Caco-2 (cell line): ENCODE measurements at regions not wholly inside any gene's neighbourhood (a gene's known extent, or its start where the extent isn't known, plus 50 kb on each side); places are given as distances from the start of the nearest gene placed in this dataset.

Source experiments
- BruUV-seq: library from RNA; stranded (reverse); fragments of 400-500 nt; replicated peaks from 2 replicates; lab custom pipeline; 2021; lab: Mats Ljungman, UMichigan
- CTCF ChIA-PET: fragments of 300-600 bp; sonication (Branson Sonifier 250); formaldehyde crosslinking; loops from one replicate; lab custom pipeline; 2022; ENCODE audit warnings: antibody characterized with exemption; lab: Charles Lee
- POLR2A ChIA-PET: fragments of 300-600 bp; sonication (Branson Sonifier 250); formaldehyde crosslinking; loops from one replicate; lab custom pipeline; 2022; ENCODE audit warnings: antibody characterized with exemption; lab: Charles Lee
- DNase-seq, 2 experiments: peaks; one replicate each; pipeline versions ENCODE4 v3.0.0 to v3.0.0-alpha.2; 2020 to 2022
- H3K27me3 ChIP-seq: replicated peaks from 2 replicates; pipeline ENCODE4 v1.6.0; 2011; ENCODE audit warnings: low read length; ENCODE audit not compliant: control insufficient read depth, insufficient read depth
- H3K36me3 ChIP-seq: 2 replicates; pipeline ENCODE4 v1.5.1; 2011; ENCODE audit warnings: low read length; ENCODE audit not compliant: control insufficient read depth, insufficient read depth
- H3K4me1 ChIP-seq: fragments of 250-450 bp; sonication (Bioruptor Pico); 2 replicates; pipeline ENCODE4 v1.5.1; 2020; ENCODE audit warnings: mild to moderate bottlenecking
- H3K4me3 ChIP-seq: 2 replicates; pipeline ENCODE4 v1.5.1; 2011; ENCODE audit warnings: low read depth, mild to moderate bottlenecking, control low read depth, low read length
- H3K9me3 ChIP-seq: fragments of 250-450 bp; sonication (Bioruptor Pico); 2 replicates; pipeline ENCODE4 v1.5.1; 2020; ENCODE audit warnings: mild to moderate bottlenecking, moderate library complexity
- H3K27ac Mint-ChIP-seq: one replicate; pipeline ENCODE4 v1.8.0; 2022; ENCODE audit warnings: mixed read lengths; ENCODE audit not compliant: unreplicated experiment
- H3K27me3 Mint-ChIP-seq: one replicate; pipeline ENCODE4 v1.8.0; 2022; ENCODE audit warnings: mixed read lengths; ENCODE audit not compliant: insufficient read depth, unreplicated experiment
- H3K36me3 Mint-ChIP-seq: one replicate; pipeline ENCODE4 v1.8.0; 2022; ENCODE audit warnings: mild to moderate bottlenecking, mixed read lengths; ENCODE audit not compliant: insufficient read depth, unreplicated experiment
- H3K4me1 Mint-ChIP-seq: one replicate; pipeline ENCODE4 v1.8.0; 2022; ENCODE audit warnings: low read depth, mixed read lengths; ENCODE audit not compliant: unreplicated experiment
- H3K4me3 Mint-ChIP-seq: one replicate; pipeline ENCODE4 v1.8.0; 2022; ENCODE audit warnings: mild to moderate bottlenecking, moderate library complexity, mixed read lengths; ENCODE audit not compliant: unreplicated experiment
- H3K9me3 Mint-ChIP-seq: one replicate; pipeline ENCODE4 v1.8.0; 2022; ENCODE audit warnings: mixed read lengths; ENCODE audit not compliant: unreplicated experiment
- CTCF ChIP-seq, 2 experiments: fragments of 200-600 bp in 1 of 2; IDR thresholded peaks; 1 replicate in 1 of 2; 2 replicates in 1 of 2; pipeline versions ENCODE4 v1.5.1 to v1.8.0; 2011 to 2022; ENCODE audit warnings: antibody characterized with exemption in 1 of 2, control low read depth in 1 of 2, inconsistent platforms in 1 of 2, low read depth in 1 of 2, low read length in 1 of 2, mild to moderate bottlenecking in 1 of 2, moderate library complexity in 1 of 2; ENCODE audit not compliant: insufficient read depth in 1 of 2, severe bottlenecking in 1 of 2, unreplicated experiment in 1 of 2
- intact Hi-C: fragments of 100-400 bp; cut with micrococcal nuclease; formaldehyde crosslinking; loops from one replicate; pipeline ENCODE4 v1.10.0; 2022; ENCODE audit not compliant: unreplicated experiment

DNA sequence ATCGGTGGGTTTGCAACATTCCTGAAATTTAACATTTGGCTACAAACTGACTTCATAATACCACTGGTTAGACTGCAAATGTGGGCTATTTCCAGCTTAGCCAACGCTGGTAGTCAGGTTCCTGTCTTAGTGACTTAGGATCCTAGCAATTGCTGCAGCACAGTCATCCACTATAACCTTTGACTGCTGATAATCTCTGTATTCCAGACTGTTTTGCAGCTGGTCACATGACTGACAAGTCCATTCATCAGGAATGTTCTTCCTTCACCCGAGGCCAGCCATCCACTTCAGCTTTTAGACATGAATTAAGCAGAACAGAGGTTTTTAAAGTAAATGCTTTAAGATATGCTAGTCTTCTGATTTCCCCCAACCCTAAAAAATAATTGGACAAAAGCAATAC is 425.9 kb upstream of the MPDZ start:
- no peaks in the 10 kb centered on the region for H3K4me1 ChIP-seq
- H3K27ac Mint-ChIP-seq: no peak overlapping the region
- H3K36me3 Mint-ChIP-seq: no peaks in the 10 kb centered on the region
- POLR2A ChIA-PET: no interaction called here
- no peaks in the 10 kb centered on the region for H3K36me3 ChIP-seq
- DNase-seq: no peak
- no peaks in the 10 kb centered on the region for H3K9me3 Mint-ChIP-seq
- no peak overlapping the region for H3K4me3 ChIP-seq
- H3K4me3 Mint-ChIP-seq: no peak overlapping the region
- no peaks in the 10 kb centered on the region for H3K4me1 Mint-ChIP-seq
- intact Hi-C loops: no loop called here
- H3K27me3 ChIP-seq: no peaks in the 10 kb centered on the region
- no peaks in the 10 kb centered on the region for H3K27me3 Mint-ChIP-seq
- CTCF ChIA-PET: no interaction called here
- no peak for TF ChIP-seq CTCF (IDR thresholded peaks at IDR 0.05; ENCODE audit: insufficient read depth in 1 of 2, low read depth in 1 of 2, low read length in 1 of 2, severe bottlenecking in 1 of 2, unreplicated experiment in 1 of 2)
- H3K9me3 ChIP-seq: no peaks in the 10 kb centered on the region
- BruUV-seq: no TSS peak

GRCh38 chr9:13690595-13690994 is 411.1 kb upstream of the MPDZ start:
- no peaks in the 10 kb centered on the region for H3K4me1 Mint-ChIP-seq
- Histone ChIP-seq H3K27me3 (no peaks in the 10 kb centered on the region), H3K4me1 (no peaks in the 10 kb centered on the region), H3K9me3 (no peaks in the 10 kb centered on the region), H3K36me3 (no peaks in the 10 kb centered on the region), H3K4me3 (no peak overlapping the region)
- ChIA-PET CTCF (no interaction called here), POLR2A (no interaction called here)
- no peaks in the 10 kb centered on the region for H3K9me3 Mint-ChIP-seq
- no peak overlapping the region for H3K27ac Mint-ChIP-seq
- no peak for TF ChIP-seq CTCF (IDR thresholded peaks at IDR 0.05; ENCODE audit: insufficient read depth in 1 of 2, low read depth in 1 of 2, low read length in 1 of 2, severe bottlenecking in 1 of 2, unreplicated experiment in 1 of 2)
- H3K4me3 Mint-ChIP-seq: no peak overlapping the region
- intact Hi-C loops: no loop called here
- no peak for DNase-seq
- no peaks in the 10 kb centered on the region for H3K27me3 Mint-ChIP-seq
- no TSS peak for BruUV-seq
- H3K36me3 Mint-ChIP-seq: no peaks in the 10 kb centered on the region

GRCh38 chr9:13689925-13690324 is 410.4 kb upstream of the MPDZ start:
- DNase-seq: no peak
- ChIA-PET POLR2A (no interaction called here), CTCF (no interaction called here)
- H3K27me3 ChIP-seq: no peaks in the 10 kb centered on the region
- Mint-ChIP-seq H3K4me1 (no peaks in the 10 kb centered on the region), H3K4me3 (no peak overlapping the region), H3K27ac (no peak overlapping the region), H3K36me3 (no peaks in the 10 kb centered on the region), H3K9me3 (no peaks in the 10 kb centered on the region), H3K27me3 (no peaks in the 10 kb centered on the region)
- no peak for TF ChIP-seq CTCF (IDR thresholded peaks at IDR 0.05; ENCODE audit: insufficient read depth in 1 of 2, low read depth in 1 of 2, low read length in 1 of 2, severe bottlenecking in 1 of 2, unreplicated experiment in 1 of 2)
- no peaks in the 10 kb centered on the region for H3K9me3 ChIP-seq
- intact Hi-C loops: loop anchor here (2.0 kb wide), 1 partner anchor 263 kb away; no protein-coding TSS in a partner anchor
- no peaks in the 10 kb centered on the region for H3K4me1 ChIP-seq
- H3K4me3 ChIP-seq: no peak overlapping the region
- BruUV-seq: no TSS peak
- no peaks in the 10 kb centered on the region for H3K36me3 ChIP-seq
